Ishikawa (cell line): ENCODE measurements at regions not wholly inside any gene's neighbourhood (a gene's known extent, or its start where the extent isn't known, plus 50 kb on each side); places are given as distances from the start of the nearest gene placed in this dataset.

Experiments
- CEBPB ChIP-seq: IDR thresholded peaks from 2 replicates; pipeline ENCODE4 v1.6.1; 2012
- EP300 ChIP-seq: IDR thresholded peaks from 2 replicates; pipeline ENCODE4 v1.6.1; 2012; ENCODE audit warnings: borderline replicate concordance
- MAX ChIP-seq: IDR thresholded peaks from 2 replicates; pipeline ENCODE4 v1.6.1; 2012
- NFIC ChIP-seq: IDR thresholded peaks from 2 replicates; pipeline ENCODE4 v1.6.1; 2012
- TAF1 ChIP-seq: IDR thresholded peaks from 2 replicates; pipeline ENCODE4 v1.6.1; 2012; ENCODE audit warnings: low read depth, mild to moderate bottlenecking

- no peak for TF ChIP-seq MAX
- no peak for TF ChIP-seq NFIC
- no peak for TF ChIP-seq TAF1
- no peak for TF ChIP-seq EP300
- no peak for TF ChIP-seq CEBPB
Observed at GRCh38 chr9:12612211-12612770, 80.9 kb upstream of the TYRP1 start.
